ENCODE measurements at regions not wholly inside any gene's neighbourhood (a gene's known extent, or its start where the extent isn't known, plus 50 kb on each side); places are given as distances from the start of the nearest gene placed in this dataset.

DNA sequence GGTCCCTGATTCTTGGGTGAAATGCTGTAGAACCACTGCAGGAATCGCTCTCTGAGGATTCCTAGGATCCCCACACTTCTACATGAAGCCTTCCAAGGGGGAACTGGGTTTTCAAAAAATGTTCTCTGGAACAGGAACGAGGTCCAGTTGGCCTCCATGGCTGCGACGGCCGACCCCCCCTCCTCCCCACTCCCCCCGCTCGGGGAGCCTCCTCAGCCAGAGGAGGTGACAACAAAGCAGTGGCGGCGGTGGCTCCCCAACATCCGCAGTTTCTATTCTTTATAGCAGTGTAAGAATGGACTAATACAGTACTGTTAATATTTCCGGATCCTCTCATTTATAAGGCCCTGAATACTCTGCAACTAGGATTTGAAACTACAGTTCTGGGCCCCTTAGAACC lies 84.0 kb upstream of the PLAAT1 start:
- no peak for TF ChIP-seq EZH2 (IDR thresholded peaks at IDR 0.05; ENCODE audit: low read depth, low read length, severe bottlenecking)
- TF ChIP-seq, protein P1, sequence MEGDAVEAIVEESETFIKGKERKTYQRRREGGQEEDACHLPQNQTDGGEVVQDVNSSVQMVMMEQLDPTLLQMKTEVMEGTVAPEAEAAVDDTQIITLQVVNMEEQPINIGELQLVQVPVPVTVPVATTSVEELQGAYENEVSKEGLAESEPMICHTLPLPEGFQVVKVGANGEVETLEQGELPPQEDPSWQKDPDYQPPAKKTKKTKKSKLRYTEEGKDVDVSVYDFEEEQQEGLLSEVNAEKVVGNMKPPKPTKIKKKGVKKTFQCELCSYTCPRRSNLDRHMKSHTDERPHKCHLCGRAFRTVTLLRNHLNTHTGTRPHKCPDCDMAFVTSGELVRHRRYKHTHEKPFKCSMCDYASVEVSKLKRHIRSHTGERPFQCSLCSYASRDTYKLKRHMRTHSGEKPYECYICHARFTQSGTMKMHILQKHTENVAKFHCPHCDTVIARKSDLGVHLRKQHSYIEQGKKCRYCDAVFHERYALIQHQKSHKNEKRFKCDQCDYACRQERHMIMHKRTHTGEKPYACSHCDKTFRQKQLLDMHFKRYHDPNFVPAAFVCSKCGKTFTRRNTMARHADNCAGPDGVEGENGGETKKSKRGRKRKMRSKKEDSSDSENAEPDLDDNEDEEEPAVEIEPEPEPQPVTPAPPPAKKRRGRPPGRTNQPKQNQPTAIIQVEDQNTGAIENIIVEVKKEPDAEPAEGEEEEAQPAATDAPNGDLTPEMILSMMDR (IDR thresholded peaks at IDR 0.05; ENCODE audit: control extremely low read depth in 1 of 3, insufficient read depth in 1 of 3, low read depth in 1 of 3, low read length in 3 of 3) = no peak
- TF ChIP-seq CHD1 (IDR thresholded peaks at IDR 0.05; ENCODE audit: low read depth, low read length) = no peak
- TF ChIP-seq, protein P2, sequence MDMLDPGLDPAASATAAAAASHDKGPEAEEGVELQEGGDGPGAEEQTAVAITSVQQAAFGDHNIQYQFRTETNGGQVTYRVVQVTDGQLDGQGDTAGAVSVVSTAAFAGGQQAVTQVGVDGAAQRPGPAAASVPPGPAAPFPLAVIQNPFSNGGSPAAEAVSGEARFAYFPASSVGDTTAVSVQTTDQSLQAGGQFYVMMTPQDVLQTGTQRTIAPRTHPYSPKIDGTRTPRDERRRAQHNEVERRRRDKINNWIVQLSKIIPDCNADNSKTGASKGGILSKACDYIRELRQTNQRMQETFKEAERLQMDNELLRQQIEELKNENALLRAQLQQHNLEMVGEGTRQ (IDR thresholded peaks at IDR 0.05; ENCODE audit: low read length) = no peak
